K562 (cell line): ENCODE measurements at regions not wholly inside any gene's neighbourhood (a gene's known extent, or its start where the extent isn't known, plus 50 kb on each side); places are given as distances from the start of the nearest gene placed in this dataset.

Source experiments
- DMBX1 ChIP-seq: fragments of 250-450 bp; sonication (Bioruptor Pico); IDR thresholded peaks from 2 replicates; pipeline ENCODE4 v1.8.0; 2022; ENCODE audit warnings: inconsistent platforms, mild to moderate bottlenecking, moderate library complexity, borderline replicate concordance
- ERF ChIP-seq: fragments of 450-650 bp; formaldehyde crosslinking; IDR thresholded peaks from 2 replicates; pipeline ENCODE4 v1.4.0; 2020; ENCODE audit warnings: mild to moderate bottlenecking, mixed read lengths
- HDAC6 ChIP-seq: IDR thresholded peaks from 2 replicates; pipeline ENCODE4 v1.6.1; 2012; ENCODE audit warnings: low read depth, mild to moderate bottlenecking, control low read depth, inconsistent platforms, low read length, moderate library complexity
- HNRNPL ChIP-seq: fragments of 200-400 bp; formaldehyde crosslinking; IDR thresholded peaks from 2 replicates; pipeline ENCODE4 v1.6.1; 2017; ENCODE audit warnings: low read depth, mild to moderate bottlenecking, low read length
- MCM3 ChIP-seq: fragments of 450-650 bp; IDR thresholded peaks from 2 replicates; pipeline ENCODE4 v1.6.1; 2016
- MTA1 ChIP-seq: fragments of 450-650 bp; IDR thresholded peaks from 2 replicates; pipeline ENCODE4 v1.6.1; 2017; ENCODE audit warnings: borderline replicate concordance
- NCOA1 ChIP-seq: fragments of 450-650 bp; IDR thresholded peaks from 2 replicates; pipeline ENCODE4 v1.6.1; 2016; ENCODE audit warnings: low read depth
- RAD21 ChIP-seq, 2 experiments: fragments of 250-450 bp in 1 of 2; fragments of 450-650 bp in 1 of 2; sonication (Bioruptor Pico) in 1 of 2; formaldehyde crosslinking in 1 of 2; IDR thresholded peaks in 1 of 2; conservative IDR thresholded peaks in 1 of 2; 2 replicates each; pipeline versions ENCODE4 v1.4.0 to v1.8.0; 2020 to 2022; ENCODE audit warnings: mild to moderate bottlenecking in 2 of 2, moderate library complexity in 1 of 2
- SMAD3 ChIP-seq: fragments of 450-650 bp; formaldehyde crosslinking; conservative IDR thresholded peaks from 2 replicates; pipeline ENCODE4 v1.4.0; 2020; ENCODE audit warnings: mild to moderate bottlenecking
- TFE3 ChIP-seq: fragments of 450-650 bp; formaldehyde crosslinking; IDR thresholded peaks from 2 replicates; pipeline ENCODE4 v1.4.0; 2020; ENCODE audit warnings: mild to moderate bottlenecking, mixed read lengths
- UBTF ChIP-seq, 2 experiments: IDR thresholded peaks; 2 replicates each; pipeline ENCODE4 v1.6.1; 2012; ENCODE audit warnings: improper control_type of control experiment in 2 of 2, low read depth in 2 of 2, low read length in 2 of 2, borderline replicate concordance in 1 of 2
- ZNF140 ChIP-seq: fragments of 250-450 bp; sonication (Bioruptor Pico); IDR thresholded peaks from 2 replicates; pipeline ENCODE4 v1.8.0; 2021; ENCODE audit warnings: moderate library complexity, mild to moderate bottlenecking, inconsistent platforms
- ZNF253 ChIP-seq: fragments of 250-450 bp; sonication (Bioruptor Pico); conservative IDR thresholded peaks from 2 replicates; pipeline ENCODE4 v1.6.1; 2021; ENCODE audit warnings: mild to moderate bottlenecking
- ZNF584 ChIP-seq: fragments of 200-800 bp; sonication (Bioruptor generic); IDR thresholded peaks from 2 replicates; pipeline ENCODE4 v1.6.1; 2016; ENCODE audit warnings: low read depth, mild to moderate bottlenecking, missing genetic modification characterization, missing compliant biosample characterization
- TF ChIP-seq, protein P1 (sequence below): fragments of 250-450 bp; sonication (Bioruptor Pico); IDR thresholded peaks from 2 replicates; pipeline ENCODE4 v1.4.0; 2020; ENCODE audit warnings: mild to moderate bottlenecking, moderate library complexity
- TF ChIP-seq, protein P2 (sequence below): fragments of 450-650 bp; conservative IDR thresholded peaks from 2 replicates; pipeline ENCODE4 v1.6.1; 2016; ENCODE audit warnings: missing genetic modification characterization, low read depth, mild to moderate bottlenecking, control low read depth, missing compliant biosample characterization

DNA sequence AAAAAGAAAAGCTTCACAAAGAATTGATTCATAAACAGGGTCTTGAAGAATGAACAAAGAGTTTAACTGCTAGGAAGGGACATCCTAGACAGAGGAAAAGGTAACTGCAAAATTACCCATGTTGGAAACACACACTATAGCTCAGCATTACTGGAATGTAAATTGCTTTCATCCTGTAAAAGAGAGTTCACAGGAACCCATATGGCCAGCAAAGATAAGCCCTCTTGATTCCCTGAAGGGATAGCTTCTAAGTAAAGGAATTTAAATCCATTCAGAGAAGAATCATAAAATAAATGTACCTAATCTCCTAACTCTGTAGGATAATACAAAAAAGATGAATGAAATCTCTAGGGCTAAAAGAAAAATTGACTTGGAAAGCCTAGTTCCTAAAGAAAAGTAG is 107.1 kb upstream of the INTU start (continued):
- TF ChIP-seq, protein P1, sequence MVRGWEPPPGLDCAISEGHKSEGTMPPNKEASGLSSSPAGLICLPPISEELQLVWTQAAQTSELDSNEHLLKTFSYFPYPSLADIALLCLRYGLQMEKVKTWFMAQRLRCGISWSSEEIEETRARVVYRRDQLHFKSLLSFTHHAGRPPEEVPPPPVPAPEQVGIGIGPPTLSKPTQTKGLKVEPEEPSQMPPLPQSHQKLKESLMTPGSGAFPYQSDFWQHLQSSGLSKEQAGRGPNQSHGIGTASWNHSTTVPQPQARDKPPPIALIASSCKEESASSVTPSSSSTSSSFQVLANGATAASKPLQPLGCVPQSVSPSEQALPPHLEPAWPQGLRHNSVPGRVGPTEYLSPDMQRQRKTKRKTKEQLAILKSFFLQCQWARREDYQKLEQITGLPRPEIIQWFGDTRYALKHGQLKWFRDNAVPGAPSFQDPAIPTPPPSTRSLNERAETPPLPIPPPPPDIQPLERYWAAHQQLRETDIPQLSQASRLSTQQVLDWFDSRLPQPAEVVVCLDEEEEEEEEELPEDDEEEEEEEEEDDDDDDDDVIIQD = no peak
- TF ChIP-seq NCOA1 (no peak), ZNF140 (no peak), TFE3 (CRISPR knock-in tag) (no peak), ZNF253 (CRISPR knock-in tag) (no peak), MTA1 (no peak), SMAD3 (CRISPR knock-in tag) (no peak), ERF (CRISPR knock-in tag) (no peak), MCM3 (no peak), UBTF (IDR thresholded peaks at IDR 0.05; ENCODE audit: borderline replicate concordance in 1 of 2, low read depth in 2 of 2, low read length in 2 of 2) (no peak), HNRNPL (no peak), RAD21 (CRISPR knock-in tag; conservative IDR thresholded peaks at IDR 0.05 in 1 of 2, IDR thresholded peaks at IDR 0.05 in 1 of 2) (no peak), ZNF584 (CRISPR knock-in tag) (no peak), HDAC6 (no peak), DMBX1 (CRISPR knock-in tag) (no peak)
- TF ChIP-seq, protein P2, sequence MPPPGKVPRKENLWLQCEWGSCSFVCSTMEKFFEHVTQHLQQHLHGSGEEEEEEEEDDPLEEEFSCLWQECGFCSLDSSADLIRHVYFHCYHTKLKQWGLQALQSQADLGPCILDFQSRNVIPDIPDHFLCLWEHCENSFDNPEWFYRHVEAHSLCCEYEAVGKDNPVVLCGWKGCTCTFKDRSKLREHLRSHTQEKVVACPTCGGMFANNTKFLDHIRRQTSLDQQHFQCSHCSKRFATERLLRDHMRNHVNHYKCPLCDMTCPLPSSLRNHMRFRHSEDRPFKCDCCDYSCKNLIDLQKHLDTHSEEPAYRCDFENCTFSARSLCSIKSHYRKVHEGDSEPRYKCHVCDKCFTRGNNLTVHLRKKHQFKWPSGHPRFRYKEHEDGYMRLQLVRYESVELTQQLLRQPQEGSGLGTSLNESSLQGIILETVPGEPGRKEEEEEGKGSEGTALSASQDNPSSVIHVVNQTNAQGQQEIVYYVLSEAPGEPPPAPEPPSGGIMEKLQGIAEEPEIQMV (tag) = no peak
